ENCODE measurements at regions not wholly inside any gene's neighbourhood (a gene's known extent, or its start where the extent isn't known, plus 50 kb on each side); places are given as distances from the start of the nearest gene placed in this dataset.

DNA sequence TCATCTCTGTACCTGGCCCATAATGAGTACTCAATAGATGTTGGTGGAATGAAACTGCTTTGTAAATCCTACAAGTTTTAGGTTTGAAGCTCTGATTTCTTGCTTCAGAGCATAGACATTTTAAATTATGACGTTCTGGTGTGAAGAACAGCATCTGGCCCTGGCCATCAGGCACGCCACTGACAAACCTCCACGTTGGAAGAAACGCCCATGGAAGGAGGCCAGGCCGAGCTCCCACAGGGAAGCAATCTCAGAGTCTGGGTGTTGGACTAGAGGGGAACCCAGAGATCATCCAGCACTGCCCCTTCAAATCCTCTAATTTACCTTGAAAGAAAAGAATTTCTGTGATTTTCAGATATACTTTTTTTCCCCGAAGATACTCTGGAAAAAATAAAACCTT is 328.1 kb upstream of the RGMA start:
- TF ChIP-seq POLR2AphosphoS5 (IDR thresholded peaks at IDR 0.05; ENCODE audit: low read depth, low read length): no peak
- TF ChIP-seq FOXP2 (optimal IDR thresholded peaks at IDR 0.05; ENCODE audit: borderline replicate concordance, extremely low read depth, extremely low read length, insufficient read depth): no peak
- TF ChIP-seq REST (IDR thresholded peaks at IDR 0.05; ENCODE audit: insufficient read depth in 1 of 2, low read depth in 2 of 2, low read length in 2 of 2): no peak
- TF ChIP-seq SIN3A (IDR thresholded peaks at IDR 0.05; ENCODE audit: borderline replicate concordance, insufficient read depth, low read length): no peak

Data from PFSK-1 (cell line).